NCI-H446 (cell line): ENCODE measurements at regions not wholly inside any gene's neighbourhood (a gene's known extent, or its start where the extent isn't known, plus 50 kb on each side); places are given as distances from the start of the nearest gene placed in this dataset.
A peak's percentile ranks its signal among the peaks of the same experiment; 100 is the strongest.
"Not testable (repeated sequence)": the region's sequence is repeated elsewhere in the genome, so short reads cannot be mapped to it uniquely, and the experiment has no call there.

Experiments
- DNase-seq, 2 experiments: peaks; one replicate each; lab custom pipeline; 2025; lab: John Stamatoyannopoulos, UW

- DNase-seq, result no peak
These were observed 213.5 kb upstream of the POU1F1 start for GRCh38 chr3:87489892-87490291.

- DNase-seq, result no peak
These were observed 212.4 kb upstream of the POU1F1 start for GRCh38 chr3:87488765-87489164.

GRCh38 chr3:87486635-87487034, 210.3 kb upstream of the POU1F1 start:
- DNase-seq, result not testable (repeated sequence)

GRCh38 chr3:87486115-87486514, 209.7 kb upstream of the POU1F1 start:
- DNase-seq, result no peak

GRCh38 chr3:87478716-87479115, 202.3 kb upstream of the POU1F1 start:
- no peak for DNase-seq

- no peak for DNase-seq
These were observed 197.6 kb upstream of the POU1F1 start for GRCh38 chr3:87473944-87474343.

GRCh38 chr3:87468938-87469337, 192.6 kb upstream of the POU1F1 start:
- no peak for DNase-seq

- DNase-seq, result no peak
These were observed 191.9 kb upstream of the POU1F1 start for GRCh38 chr3:87468235-87468634.

- no peak for DNase-seq
These were observed 185.8 kb upstream of the POU1F1 start for GRCh38 chr3:87462228-87462627.

- no peak for DNase-seq
These were observed 185.1 kb upstream of the POU1F1 start for GRCh38 chr3:87461443-87461842.

- no peak for DNase-seq
These were observed 184.7 kb upstream of the POU1F1 start for GRCh38 chr3:87461036-87461435.

- DNase-seq, result no peak
These were observed 172.2 kb upstream of the POU1F1 start for GRCh38 chr3:87448558-87448957.

GRCh38 chr3:87446849-87447387, 170.5 kb upstream of the POU1F1 start:
- DNase-seq, result no peak

GRCh38 chr3:87442470-87442869, 166.1 kb upstream of the POU1F1 start:
- no peak for DNase-seq

GRCh38 chr3:87437765-87438164, 161.4 kb upstream of the POU1F1 start:
- no peak for DNase-seq

- DNase-seq, result no peak
These were observed 160.6 kb upstream of the POU1F1 start for GRCh38 chr3:87436781-87437543.

GRCh38 chr3:87435926-87436620, 159.7 kb upstream of the POU1F1 start:
- peak in 1 of 2 experiments; percentile 30 for DNase-seq

- not testable (repeated sequence) for DNase-seq
These were observed 157.1 kb upstream of the POU1F1 start for GRCh38 chr3:87433445-87433844.

- DNase-seq, result no peak
These were observed 150.5 kb upstream of the POU1F1 start for GRCh38 chr3:87426918-87427317.

GRCh38 chr3:87425056-87425455, 148.7 kb upstream of the POU1F1 start:
- no peak for DNase-seq

- no peak for DNase-seq
These were observed 147.0 kb upstream of the POU1F1 start for GRCh38 chr3:87423336-87423735.

- no peak for DNase-seq
These were observed 145.9 kb upstream of the POU1F1 start for GRCh38 chr3:87422333-87422732.

- no peak for DNase-seq
These were observed 143.8 kb upstream of the POU1F1 start for GRCh38 chr3:87420171-87420570.
